HepG2 (cell line): ENCODE measurements at regions not wholly inside any gene's neighbourhood (a gene's known extent, or its start where the extent isn't known, plus 50 kb on each side); places are given as distances from the start of the nearest gene placed in this dataset.

Experiments used
- ATAC-seq: fragments of 200-7000 bp; cut with Tn5 transposase; 3 replicates; pipeline ENCODE4 v1.9.1; 2020; ENCODE audit warnings: mild to moderate bottlenecking, moderate library complexity
- BruUV-seq: library from RNA; stranded (reverse); fragments of 400-500 nt; replicated peaks from 2 replicates; lab custom pipeline; 2021; lab: Mats Ljungman, UMichigan
- CTCF ChIA-PET: fragments of 300-600 bp; formaldehyde crosslinking; extraction: SDS; loops from one replicate; lab custom pipeline; 2021; ENCODE audit warnings: low total read pairs, inconsistent platforms, low intra/inter-chr PET ratio; lab: Yijun Ruan, JAX
- POLR2A ChIA-PET: fragments of 350-600 bp; sonication (Branson Sonifier 250); formaldehyde crosslinking; loops from one replicate; lab custom pipeline; 2020; ENCODE audit warnings: antibody characterized with exemption, inconsistent platforms; lab: Yijun Ruan, JAX
- DNase-seq: peaks from one replicate; pipeline ENCODE4 v3.0.0-alpha.2; 2015; ENCODE audit warnings: low spot score
- FAIRE-seq: peaks from 3 replicates; lab custom pipeline; 2011; peaks lifted over from hg19 to GRCh38; lab: Jason Lieb, UNC
- H2AFZ ChIP-seq: one replicate; pipeline ENCODE4 v1.6.1; 2011; ENCODE audit warnings: low read length, inconsistent platforms
- H3K27ac ChIP-seq: fragments of 300-600 bp; 3 replicates; pipeline ENCODE4 v1.8.0; 2011; ENCODE audit warnings: mixed run types, mild to moderate bottlenecking, mixed read lengths, low read length, inconsistent platforms; ENCODE audit not compliant: insufficient read depth; ENCODE audit errors: extremely low read length
- H3K27me3 ChIP-seq, 2 experiments: fragments of 200-600 bp in 1 of 2; 2 replicates in 1 of 2; 3 replicates in 1 of 2; pipeline versions ENCODE4 v1.6.0 to v1.8.0; 2011; ENCODE audit warnings: low read length in 2 of 2, mild to moderate bottlenecking in 2 of 2, moderate library complexity in 2 of 2, inconsistent platforms in 1 of 2; ENCODE audit not compliant: insufficient read depth in 2 of 2, control insufficient read depth in 1 of 2
- H3K36me3 ChIP-seq, 2 experiments: fragments of 200-600 bp in 1 of 2; replicated peaks in 1 of 2; 2 replicates in 1 of 2; 3 replicates in 1 of 2; pipeline versions ENCODE4 v1.5.1 to v1.8.0; 2011; ENCODE audit warnings: low read length in 2 of 2, inconsistent platforms in 1 of 2; ENCODE audit not compliant: insufficient read depth in 2 of 2, control insufficient read depth in 1 of 2
- H3K4me1 ChIP-seq: 2 replicates; pipeline ENCODE4 v1.5.1; 2012; ENCODE audit warnings: low read length, inconsistent platforms; ENCODE audit not compliant: insufficient read depth
- H3K4me2 ChIP-seq: 2 replicates; pipeline ENCODE4 v1.6.0; 2011; ENCODE audit warnings: low read depth, low read length, inconsistent platforms
- H3K4me3 ChIP-seq, 3 experiments: fragments of 200-600 bp in 1 of 3; sonication (generic), shearing (Covaris generic) in 1 of 3; replicated peaks in 1 of 3; 2 replicates each; pipeline ENCODE4 v1.5.1; 2011 to 2016; ENCODE audit warnings: low read length in 3 of 3, inconsistent platforms in 2 of 3, low read depth in 2 of 3, mild to moderate bottlenecking in 2 of 3, control low read depth in 1 of 3, mixed read lengths in 1 of 3; ENCODE audit not compliant: insufficient read depth in 1 of 3
- H3K79me2 ChIP-seq: one replicate; pipeline ENCODE4 v1.6.1; 2011; ENCODE audit warnings: low read length, inconsistent platforms; ENCODE audit not compliant: insufficient read depth
- H3K9ac ChIP-seq: 2 replicates; pipeline ENCODE4 v1.6.0; 2011; ENCODE audit warnings: mild to moderate bottlenecking, low read depth, low read length, inconsistent platforms; ENCODE audit not compliant: insufficient read depth
- H3K9me3 ChIP-seq: 2 replicates; pipeline ENCODE4 v1.5.1; 2012; ENCODE audit warnings: mild to moderate bottlenecking, low read length
- H4K20me1 ChIP-seq: 2 replicates; pipeline ENCODE4 v1.6.0; 2011; ENCODE audit warnings: inconsistent platforms, mild to moderate bottlenecking, low read length, moderate library complexity; ENCODE audit not compliant: insufficient read depth
- MAFF ChIP-seq: IDR thresholded peaks from 2 replicates; pipeline ENCODE4 v1.6.1; 2011; ENCODE audit warnings: low read depth, low read length, improper control_type of control experiment
- MAFK ChIP-seq, 2 experiments: IDR thresholded peaks in 1 of 2; conservative IDR thresholded peaks in 1 of 2; 2 replicates each; pipeline ENCODE4 v1.6.1; 2011; ENCODE audit warnings: improper control_type of control experiment in 2 of 2, low read length in 2 of 2
- ZNF24 ChIP-seq: fragments of 450-650 bp; IDR thresholded peaks from 2 replicates; pipeline ENCODE4 v1.6.1; 2017; ENCODE audit warnings: antibody characterized with exemption, mild to moderate bottlenecking
- ZNF333 ChIP-seq: sonication (generic); formaldehyde crosslinking; IDR thresholded peaks from 2 replicates; pipeline ENCODE4 v1.4.0; 2020; ENCODE audit warnings: mild to moderate bottlenecking, missing genetic modification reagents, borderline replicate concordance
- ZNF563 ChIP-seq: sonication (generic); formaldehyde crosslinking; IDR thresholded peaks from 2 replicates; pipeline ENCODE4 v1.8.0; 2022; ENCODE audit warnings: mild to moderate bottlenecking, moderate library complexity, missing genetic modification reagents
- WGBS: methylation state at CpG from one replicate; pipeline ENCODE4 v1.1.6; 2017; ENCODE audit warnings: low lambda C conversion rate; 5-methylcytosine and 5-hydroxymethylcytosine counted together
- in situ Hi-C: cut with HindIII; loops from 2 replicates; pipeline ENCODE4 v1.10.0; 2017; ENCODE audit warnings: low pct_unique_long_range_greater_than_20kb; ENCODE audit not compliant: extremely low pct_ligation_motif_present
- intact Hi-C: fragments of 100-400 bp; cut with micrococcal nuclease; formaldehyde crosslinking; loops from one replicate; pipeline ENCODE4 v1.10.0; 2022; ENCODE audit not compliant: unreplicated experiment
- TF ChIP-seq, protein P1 (sequence below): sonication (generic); formaldehyde crosslinking; IDR thresholded peaks from 2 replicates; pipeline ENCODE4 v1.4.0; 2020; ENCODE audit warnings: missing genetic modification reagents, borderline replicate concordance
- TF ChIP-seq, protein P2 (sequence below), 2 experiments: IDR thresholded peaks; 2 replicates each; pipeline ENCODE4 v1.6.1; 2011 to 2012; ENCODE audit warnings: low read length in 2 of 2, borderline replicate concordance in 1 of 2, low read depth in 1 of 2, mild to moderate bottlenecking in 1 of 2, moderate library complexity in 1 of 2

DNA sequence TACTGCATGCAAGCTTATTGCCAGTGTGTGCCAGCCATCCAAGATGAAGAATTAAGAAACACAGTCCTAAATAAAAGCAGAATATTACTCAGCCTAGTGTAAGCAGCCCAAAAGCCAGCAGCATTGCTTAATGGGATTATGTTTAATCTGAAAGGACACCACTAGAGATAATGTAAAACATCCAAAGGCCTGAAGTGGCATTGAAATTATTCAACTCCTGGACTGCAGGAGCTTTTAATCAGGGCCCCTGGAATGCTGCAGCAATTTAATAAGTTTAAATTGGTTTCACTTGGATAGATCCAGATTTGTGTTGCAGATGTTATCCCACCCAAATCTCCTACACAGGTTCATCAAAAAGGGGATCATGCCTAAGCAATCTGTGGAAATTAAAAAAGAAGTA is 193.0 kb downstream of the C12orf50 start:
- in situ Hi-C loops: no loop called here
- no peak overlapping the region for H3K9ac ChIP-seq

DNA sequence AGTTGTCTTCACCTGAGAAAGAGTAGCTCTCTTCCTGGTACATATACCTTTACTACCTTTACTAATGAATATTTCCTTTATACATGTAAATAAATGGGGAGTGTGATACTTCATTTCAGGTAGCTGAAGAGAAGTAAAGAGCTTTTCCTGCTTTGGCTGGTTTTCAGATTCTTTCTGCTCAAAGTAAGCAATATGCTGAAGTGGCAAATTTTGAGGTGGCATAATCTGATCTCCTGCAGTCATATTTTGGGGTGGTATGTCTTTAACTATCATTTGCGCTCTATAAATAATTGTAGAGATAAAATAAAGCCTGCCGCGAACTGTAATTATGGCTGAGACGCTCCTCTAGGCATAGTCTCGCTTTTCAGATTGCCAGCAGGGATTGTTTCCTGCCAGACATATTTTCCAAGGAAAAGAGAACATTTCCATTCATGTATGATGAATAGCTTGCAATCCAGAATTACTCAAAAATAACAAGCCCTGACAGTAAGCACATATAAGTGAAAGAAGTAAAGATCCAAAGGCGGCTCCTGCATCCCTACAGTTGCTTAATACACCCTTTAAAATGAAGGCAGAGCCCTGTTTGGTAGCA is 200.7 kb downstream of the C12orf50 start:
- FAIRE-seq (no peak), DNase-seq (no peak), ATAC-seq (no peak)
- in situ Hi-C loops: no loop called here
- TF ChIP-seq MAFK (conservative IDR thresholded peaks at IDR 0.05 in 1 of 2, IDR thresholded peaks at IDR 0.05 in 1 of 2; ENCODE audit: low read length in 2 of 2) (peak; percentile 82 to 90), MAFF (peak; percentile 85)
- TF ChIP-seq, protein P1, sequence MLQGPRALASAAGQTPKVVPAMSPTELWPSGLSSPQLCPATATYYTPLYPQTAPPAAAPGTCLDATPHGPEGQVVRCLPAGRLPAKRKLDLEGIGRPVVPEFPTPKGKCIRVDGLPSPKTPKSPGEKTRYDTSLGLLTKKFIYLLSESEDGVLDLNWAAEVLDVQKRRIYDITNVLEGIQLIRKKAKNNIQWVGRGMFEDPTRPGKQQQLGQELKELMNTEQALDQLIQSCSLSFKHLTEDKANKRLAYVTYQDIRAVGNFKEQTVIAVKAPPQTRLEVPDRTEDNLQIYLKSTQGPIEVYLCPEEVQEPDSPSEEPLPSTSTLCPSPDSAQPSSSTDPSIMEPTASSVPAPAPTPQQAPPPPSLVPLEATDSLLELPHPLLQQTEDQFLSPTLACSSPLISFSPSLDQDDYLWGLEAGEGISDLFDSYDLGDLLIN (CRISPR knock-in tag): no peak
- Histone ChIP-seq H3K9me3 (no peaks in the 10 kb centered on the region), H3K4me1 (no peaks in the 10 kb centered on the region), H3K79me2 (no peaks in the 10 kb centered on the region), H3K27me3 (no peaks in the 10 kb centered on the region), H2AFZ (no peak overlapping the region), H4K20me1 (no peaks in the 10 kb centered on the region), H3K36me3 (no peaks in the 10 kb centered on the region), H3K27ac (no peak overlapping the region), H3K9ac (no peak overlapping the region), H3K4me3 (no peak overlapping the region), H3K4me2 (no peak overlapping the region)
- ChIA-PET POLR2A (no interaction called here), CTCF (no interaction called here)
- BruUV-seq: no TSS peak
- 32% methylated on average over 6 of the region's 6 CpGs for WGBS
- intact Hi-C loops: no loop called here

More for the DNA sequence above, 193.0 kb downstream of the C12orf50 start:
- ChIA-PET POLR2A (no interaction called here), CTCF (no interaction called here)
- BruUV-seq: no TSS peak
- TF ChIP-seq ZNF563 (CRISPR knock-in tag) (no peak), ZNF24 (no peak), ZNF333 (no peak)
- TF ChIP-seq, protein P2, sequence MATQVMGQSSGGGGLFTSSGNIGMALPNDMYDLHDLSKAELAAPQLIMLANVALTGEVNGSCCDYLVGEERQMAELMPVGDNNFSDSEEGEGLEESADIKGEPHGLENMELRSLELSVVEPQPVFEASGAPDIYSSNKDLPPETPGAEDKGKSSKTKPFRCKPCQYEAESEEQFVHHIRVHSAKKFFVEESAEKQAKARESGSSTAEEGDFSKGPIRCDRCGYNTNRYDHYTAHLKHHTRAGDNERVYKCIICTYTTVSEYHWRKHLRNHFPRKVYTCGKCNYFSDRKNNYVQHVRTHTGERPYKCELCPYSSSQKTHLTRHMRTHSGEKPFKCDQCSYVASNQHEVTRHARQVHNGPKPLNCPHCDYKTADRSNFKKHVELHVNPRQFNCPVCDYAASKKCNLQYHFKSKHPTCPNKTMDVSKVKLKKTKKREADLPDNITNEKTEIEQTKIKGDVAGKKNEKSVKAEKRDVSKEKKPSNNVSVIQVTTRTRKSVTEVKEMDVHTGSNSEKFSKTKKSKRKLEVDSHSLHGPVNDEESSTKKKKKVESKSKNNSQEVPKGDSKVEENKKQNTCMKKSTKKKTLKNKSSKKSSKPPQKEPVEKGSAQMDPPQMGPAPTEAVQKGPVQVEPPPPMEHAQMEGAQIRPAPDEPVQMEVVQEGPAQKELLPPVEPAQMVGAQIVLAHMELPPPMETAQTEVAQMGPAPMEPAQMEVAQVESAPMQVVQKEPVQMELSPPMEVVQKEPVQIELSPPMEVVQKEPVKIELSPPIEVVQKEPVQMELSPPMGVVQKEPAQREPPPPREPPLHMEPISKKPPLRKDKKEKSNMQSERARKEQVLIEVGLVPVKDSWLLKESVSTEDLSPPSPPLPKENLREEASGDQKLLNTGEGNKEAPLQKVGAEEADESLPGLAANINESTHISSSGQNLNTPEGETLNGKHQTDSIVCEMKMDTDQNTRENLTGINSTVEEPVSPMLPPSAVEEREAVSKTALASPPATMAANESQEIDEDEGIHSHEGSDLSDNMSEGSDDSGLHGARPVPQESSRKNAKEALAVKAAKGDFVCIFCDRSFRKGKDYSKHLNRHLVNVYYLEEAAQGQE (IDR thresholded peaks at IDR 0.05; ENCODE audit: borderline replicate concordance in 1 of 2, low read depth in 1 of 2, low read length in 2 of 2): no peak
- H3K79me2 ChIP-seq: no peaks in the 10 kb centered on the region
- no peaks in the 10 kb centered on the region for H3K36me3 ChIP-seq
- no peak for ATAC-seq
- no peak for DNase-seq
- FAIRE-seq: no peak
- no peaks in the 10 kb centered on the region for H3K4me1 ChIP-seq
- no peak overlapping the region for H2AFZ ChIP-seq
- intact Hi-C loops: no loop called here
- no peak overlapping the region for H3K27ac ChIP-seq
- no peaks in the 10 kb centered on the region for H4K20me1 ChIP-seq
- no peaks in the 10 kb centered on the region for H3K27me3 ChIP-seq
- no peak overlapping the region for H3K4me3 ChIP-seq
- H3K9me3 ChIP-seq: no peaks in the 10 kb centered on the region
- no peak overlapping the region for H3K4me2 ChIP-seq
